H9 (cell line): ENCODE measurements at regions not wholly inside any gene's neighbourhood (a gene's known extent, or its start where the extent isn't known, plus 50 kb on each side); places are given as distances from the start of the nearest gene placed in this dataset.

Experiments used
- DNase-seq: peaks from one replicate; pipeline ENCODE4 v3.0.0-alpha.2; 2017
- H2AFZ ChIP-seq: one replicate; pipeline ENCODE4 v1.6.1; 2013; ENCODE audit warnings: mild to moderate bottlenecking, low read length, control low read depth, moderate library complexity
- H2AK5ac ChIP-seq: 2 replicates; pipeline ENCODE4 v1.6.1; 2013; ENCODE audit warnings: low read length, control low read depth, mixed read lengths; ENCODE audit not compliant: insufficient read length
- H2BK120ac ChIP-seq: one replicate; pipeline ENCODE4 v1.6.1; 2013; ENCODE audit warnings: low read depth, mild to moderate bottlenecking, low read length, control low read depth, inconsistent platforms; ENCODE audit not compliant: poor library complexity, severe bottlenecking
- H2BK12ac ChIP-seq: 2 replicates; pipeline ENCODE4 v1.6.1; 2013; ENCODE audit warnings: low read length, control low read depth, mixed read lengths, low read depth; ENCODE audit not compliant: insufficient read length
- H2BK15ac ChIP-seq: 2 replicates; pipeline ENCODE4 v1.6.1; 2013; ENCODE audit warnings: low read depth, low read length, control low read depth
- H2BK20ac ChIP-seq: one replicate; pipeline ENCODE4 v1.6.1; 2013; ENCODE audit warnings: low read depth, mild to moderate bottlenecking, low read length, control low read depth, inconsistent platforms; ENCODE audit not compliant: poor library complexity, severe bottlenecking
- H2BK5ac ChIP-seq: 2 replicates; pipeline ENCODE4 v1.6.1; 2013; ENCODE audit warnings: low read length, control low read depth, mixed read lengths; ENCODE audit not compliant: insufficient read length
- H3K14ac ChIP-seq: 2 replicates; pipeline ENCODE4 v1.6.1; 2013; ENCODE audit warnings: low read length, control low read depth; ENCODE audit not compliant: insufficient read depth
- H3K18ac ChIP-seq: 2 replicates; pipeline ENCODE4 v1.6.1; 2013; ENCODE audit warnings: low read depth, mild to moderate bottlenecking, mixed read lengths, low read length, control low read depth; ENCODE audit not compliant: insufficient read length
- H3K23ac ChIP-seq: 2 replicates; pipeline ENCODE4 v1.6.1; 2013; ENCODE audit warnings: low read length, control low read depth, mixed read lengths, low read depth; ENCODE audit not compliant: insufficient read length
- H3K23me2 ChIP-seq: 2 replicates; pipeline ENCODE4 v1.6.1; 2013; ENCODE audit warnings: low read depth, mild to moderate bottlenecking, mixed read lengths, low read length, control low read depth; ENCODE audit not compliant: insufficient read length, poor library complexity, severe bottlenecking
- H3K27ac ChIP-seq: 2 replicates; pipeline ENCODE4 v1.5.1; 2013; ENCODE audit warnings: low read length, control low read depth, mixed read lengths, low read depth; ENCODE audit not compliant: insufficient read length
- H3K27me3 ChIP-seq: 2 replicates; pipeline ENCODE4 v1.6.1; 2013; ENCODE audit warnings: low read length, control low read depth, inconsistent platforms; ENCODE audit not compliant: insufficient read depth
- H3K4ac ChIP-seq: 2 replicates; pipeline ENCODE4 v1.6.1; 2013; ENCODE audit warnings: low read depth, mild to moderate bottlenecking, control low read depth, inconsistent platforms, low read length, moderate library complexity
- H3K4me1 ChIP-seq: 2 replicates; pipeline ENCODE4 v1.6.1; 2013; ENCODE audit warnings: low read length, control low read depth, inconsistent platforms; ENCODE audit not compliant: insufficient read depth
- H3K4me2 ChIP-seq: 2 replicates; pipeline ENCODE4 v1.6.1; 2013; ENCODE audit warnings: low read length, control low read depth, mixed read lengths; ENCODE audit not compliant: insufficient read length, insufficient read depth
- H3K56ac ChIP-seq: 2 replicates; pipeline ENCODE4 v1.6.1; 2013; ENCODE audit warnings: low read depth, mild to moderate bottlenecking, mixed read lengths, low read length, control low read depth; ENCODE audit not compliant: insufficient read length
- H3K79me1 ChIP-seq: 2 replicates; pipeline ENCODE4 v1.6.1; 2013; ENCODE audit warnings: low read depth, mild to moderate bottlenecking, moderate library complexity, low read length, control low read depth, inconsistent platforms; ENCODE audit not compliant: insufficient read depth, poor library complexity, severe bottlenecking
- H3K79me2 ChIP-seq: 2 replicates; pipeline ENCODE4 v1.6.1; 2013; ENCODE audit warnings: low read length, control low read depth, inconsistent platforms; ENCODE audit not compliant: insufficient read depth
- H3K9ac ChIP-seq: 2 replicates; pipeline ENCODE4 v1.6.1; 2013; ENCODE audit warnings: low read length, control low read depth, mixed read lengths; ENCODE audit not compliant: insufficient read length; ENCODE audit errors: extremely low read depth
- H3K9me3 ChIP-seq: one replicate; pipeline ENCODE4 v1.6.1; 2013; ENCODE audit warnings: low read depth, low read length, inconsistent platforms; ENCODE audit not compliant: control insufficient read depth
- H3T11ph ChIP-seq: one replicate; pipeline ENCODE4 v1.6.1; 2013; ENCODE audit warnings: mild to moderate bottlenecking, low read length, control low read depth, inconsistent platforms
- H4K20me1 ChIP-seq: one replicate; pipeline ENCODE4 v1.6.1; 2013; ENCODE audit not compliant: control insufficient read depth, insufficient read length, insufficient read depth
- H4K5ac ChIP-seq: 2 replicates; pipeline ENCODE4 v1.6.1; 2013; ENCODE audit warnings: low read depth, mild to moderate bottlenecking, mixed read lengths, low read length, control low read depth; ENCODE audit not compliant: insufficient read length
- H4K8ac ChIP-seq: replicated peaks from 2 replicates; pipeline ENCODE4 v1.6.1; 2013; ENCODE audit warnings: low read length, control low read depth, mixed read lengths, low read depth; ENCODE audit not compliant: insufficient read length
- H4K91ac ChIP-seq: 2 replicates; pipeline ENCODE4 v1.6.1; 2013; ENCODE audit warnings: low read depth, mild to moderate bottlenecking, moderate library complexity, mixed read lengths, low read length, control low read depth; ENCODE audit not compliant: insufficient read length
- H3K27ac Mint-ChIP-seq, 3 experiments: 2 replicates in 2 of 3; 3 replicates in 1 of 3; pipeline ENCODE4 v1.8.0; 2020 to 2021; ENCODE audit warnings: mixed read lengths in 3 of 3, mild to moderate bottlenecking in 1 of 3, moderate library complexity in 1 of 3
- H3K27me3 Mint-ChIP-seq: 2 replicates; pipeline ENCODE4 v1.8.0; 2021; ENCODE audit warnings: low read depth, mild to moderate bottlenecking, moderate library complexity, mixed read lengths
- H3K36me3 Mint-ChIP-seq, 3 experiments: 2 replicates in 2 of 3; 3 replicates in 1 of 3; pipeline ENCODE4 v1.8.0; 2020 to 2021; ENCODE audit warnings: low read depth in 3 of 3, mixed read lengths in 3 of 3; ENCODE audit not compliant: insufficient read depth in 1 of 3
- H3K4me1 Mint-ChIP-seq, 2 experiments: 2 replicates each; pipeline ENCODE4 v1.8.0; 2020; ENCODE audit warnings: mixed read lengths in 2 of 2
- H3K4me3 Mint-ChIP-seq, 2 experiments: 2 replicates in 1 of 2; 3 replicates in 1 of 2; pipeline ENCODE4 v1.8.0; 2020 to 2021; ENCODE audit warnings: mild to moderate bottlenecking in 2 of 2, mixed read lengths in 2 of 2, moderate library complexity in 1 of 2
- H3K9me3 Mint-ChIP-seq, 2 experiments: 2 replicates in 1 of 2; 3 replicates in 1 of 2; pipeline ENCODE4 v1.8.0; 2020; ENCODE audit warnings: mild to moderate bottlenecking in 2 of 2, mixed read lengths in 2 of 2, moderate library complexity in 1 of 2
- CTCF ChIP-seq: fragments of 200-600 bp; sonication (generic); conservative IDR thresholded peaks from 3 replicates; pipeline ENCODE4 v1.8.0; 2021; ENCODE audit warnings: antibody characterized with exemption, mild to moderate bottlenecking
- WGBS: extraction: QIAGEN DNeasy Blood & Tissue Kit; methylation state at CpG from one replicate; pipeline ENCODE4 v1.1.7; 2013; ENCODE audit warnings: missing lambda C conversion rate, low lambda C conversion rate, mixed read lengths; ENCODE audit not compliant: insufficient read length; ENCODE audit errors: extremely low coverage; 5-methylcytosine and 5-hydroxymethylcytosine counted together

- Histone ChIP-seq H4K20me1 (no peaks in the 10 kb centered on the region), H3K27me3 (no peaks in the 10 kb centered on the region), H2AFZ (no peak overlapping the region), H2BK20ac (no peak overlapping the region), H3K9me3 (no peaks in the 10 kb centered on the region), H2BK15ac (no peak overlapping the region), H4K5ac (no peak overlapping the region), H3K23ac (no peak overlapping the region), H3K14ac (no peak overlapping the region), H3K79me2 (no peaks in the 10 kb centered on the region), H3T11ph (no peak overlapping the region), H3K9ac (no peak overlapping the region), H2BK12ac (no peak overlapping the region), H4K8ac (no peak overlapping the region), H4K91ac (no peak overlapping the region), H2BK120ac (no peak overlapping the region), H3K4me2 (no peak overlapping the region), H3K23me2 (no peaks in the 10 kb centered on the region), H2BK5ac (no peak overlapping the region), H3K4ac (no peak overlapping the region), H3K4me1 (no peaks in the 10 kb centered on the region), H3K56ac (no peak overlapping the region), H3K27ac (no peak overlapping the region), H3K18ac (no peak overlapping the region), H2AK5ac (no peak overlapping the region), H3K79me1 (no peaks in the 10 kb centered on the region)
- Mint-ChIP-seq H3K27me3 (no peaks in the 10 kb centered on the region; the same call in 1 of the 2 replicates), H3K4me3 (no peak overlapping the region), H3K4me1 (0 out of 4 replicates have a peak, but pooled peaks cover 0 to under 1% of the 10 kb centered on the region in 2 experiments), H3K36me3 (no peaks in the 10 kb centered on the region), H3K27ac (no peak overlapping the region), H3K9me3 (no peaks in the 10 kb centered on the region)
- no peak for DNase-seq
- no peak for TF ChIP-seq CTCF
- no CpG with 5 or more reads among the region's 2 CpGs for WGBS
Observed at GRCh38 chr12:75692876-75693275, 181.5 kb upstream of the KRR1 start.
